Omental fat pad (tissue), 3 donors: ENCODE measurements at regions not wholly inside any gene's neighbourhood (a gene's known extent, or its start where the extent isn't known, plus 50 kb on each side); places are given as distances from the start of the nearest gene placed in this dataset.
A peak's percentile ranks its signal among the peaks of the same experiment; 100 is the strongest.

Experiments
- ATAC-seq: fragments of 150-250 bp; one replicate; pipeline ENCODE4 v1.9.1; 2016; ENCODE audit warnings: mild to moderate bottlenecking, moderate library complexity; ENCODE audit not compliant: low FRiP score
- DNase-seq: peaks from one replicate; pipeline ENCODE4 v3.0.0-alpha.2; 2019; ENCODE audit warnings: low spot score
- CTCF ChIP-seq, 3 donors: fragments of 450-650 bp; IDR thresholded peaks; one replicate each; pipeline ENCODE4 v1.5.1; 2016 to 2017; ENCODE audit warnings: antibody characterized with exemption in 3 of 3, mild to moderate bottlenecking in 3 of 3, moderate library complexity in 2 of 3

GRCh38 chr12:28938056-28938455, 211.0 kb upstream of the FAR2 start:
- DNase-seq (no peak), ATAC-seq (no peak)
- no peak for TF ChIP-seq CTCF (IDR thresholded peaks at IDR 0.05)

- ATAC-seq (no peak), DNase-seq (no peak)
- TF ChIP-seq CTCF (IDR thresholded peaks at IDR 0.05) = no peak
Observed at GRCh38 chr12:28938581-28939235, 210.4 kb upstream of the FAR2 start.

GRCh38 chr12:28939427-28939826, 209.7 kb upstream of the FAR2 start:
- TF ChIP-seq CTCF (IDR thresholded peaks at IDR 0.05) = no peak
- ATAC-seq = no peak
- no peak for DNase-seq

GRCh38 chr12:28941248-28941647, 207.8 kb upstream of the FAR2 start:
- no peak for TF ChIP-seq CTCF (IDR thresholded peaks at IDR 0.05)
- ATAC-seq = peak; percentile 67
- DNase-seq = no peak

GRCh38 chr12:28946361-28946760, 202.7 kb upstream of the FAR2 start:
- no peak for ATAC-seq
- no peak for TF ChIP-seq CTCF (IDR thresholded peaks at IDR 0.05)
- no peak for DNase-seq

GRCh38 chr12:28948685-28949084, 200.4 kb upstream of the FAR2 start:
- TF ChIP-seq CTCF (IDR thresholded peaks at IDR 0.05) = no peak
- no peak for DNase-seq
- no peak for ATAC-seq

GRCh38 chr12:28949184-28949583, 199.9 kb upstream of the FAR2 start:
- no peak for DNase-seq
- no peak for TF ChIP-seq CTCF (IDR thresholded peaks at IDR 0.05)
- ATAC-seq = no peak
